Thymus (tissue), 11 donors: ENCODE measurements at regions not wholly inside any gene's neighbourhood (a gene's known extent, or its start where the extent isn't known, plus 50 kb on each side); places are given as distances from the start of the nearest gene placed in this dataset.
A peak's percentile ranks its signal among the peaks of the same experiment; 100 is the strongest.

Source experiments
- DNase-seq, 9 donors: peaks; one replicate each; pipeline ENCODE4 v3.0.0-alpha.2; 2013; ENCODE audit warnings: low spot score in 9 of 9, low read depth in 6 of 9, missing footprints in 1 of 9
- H3K27ac ChIP-seq, 2 donors: one replicate each; pipeline ENCODE4 v1.5.1; 2013; ENCODE audit warnings: control low read depth in 1 of 2, low read depth in 1 of 2, low read length in 1 of 2, mild to moderate bottlenecking in 1 of 2, moderate library complexity in 1 of 2
- H3K27me3 ChIP-seq, 2 donors: one replicate each; pipeline ENCODE4 v1.5.1; 2013; ENCODE audit warnings: low read length in 1 of 2; ENCODE audit not compliant: control insufficient read depth in 2 of 2, insufficient read depth in 1 of 2
- H3K36me3 ChIP-seq, 2 donors: one replicate each; pipeline ENCODE4 v1.5.1; 2013; ENCODE audit warnings: low read length in 1 of 2, mild to moderate bottlenecking in 1 of 2, moderate library complexity in 1 of 2; ENCODE audit not compliant: control insufficient read depth in 2 of 2, insufficient read depth in 2 of 2
- H3K4me1 ChIP-seq, 2 donors: one replicate each; pipeline ENCODE4 v1.5.1; 2013; ENCODE audit warnings: low read length in 2 of 2; ENCODE audit not compliant: control insufficient read depth in 2 of 2, insufficient read depth in 2 of 2
- H3K4me3 ChIP-seq, 2 donors: one replicate each; pipeline ENCODE4 v1.5.1; 2013; ENCODE audit warnings: low read length in 2 of 2, control low read depth in 1 of 2, mild to moderate bottlenecking in 1 of 2
- H3K9me3 ChIP-seq, 2 donors: one replicate each; pipeline ENCODE4 v1.5.1; 2013; ENCODE audit warnings: low read length in 1 of 2, mild to moderate bottlenecking in 1 of 2; ENCODE audit not compliant: control insufficient read depth in 2 of 2, insufficient read depth in 1 of 2
- WGBS: extraction: QIAGEN DNeasy Blood & Tissue Kit; methylation state at CpG from one replicate; pipeline ENCODE4 v1.1.7; 2013; 5-methylcytosine and 5-hydroxymethylcytosine counted together
- donor health status: healthy.

DNA sequence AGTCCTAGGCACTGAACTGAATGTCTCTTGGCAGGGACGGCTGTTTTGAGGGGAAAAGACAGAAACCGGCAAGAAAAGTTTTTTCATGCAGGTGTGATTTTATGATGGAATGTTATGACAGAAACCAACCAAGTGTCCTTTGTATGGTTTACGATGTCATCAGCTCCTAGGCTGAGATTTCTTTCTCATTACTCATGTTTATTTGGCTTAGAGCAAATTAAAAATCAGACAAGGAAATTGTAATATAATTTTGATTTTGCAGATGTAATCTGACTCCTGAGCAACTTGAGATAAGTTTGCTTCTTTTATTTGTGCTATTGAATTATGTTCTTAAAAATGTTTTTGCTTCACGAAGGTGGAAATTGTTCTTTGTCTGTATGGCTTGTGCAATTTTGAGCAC lies 58.8 kb upstream of the MAP3K7 start:
- no peak overlapping the region for H3K27ac ChIP-seq
- peak in 1 of 9 donors; percentile 13 for DNase-seq
- no peaks in the 10 kb centered on the region for H3K4me1 ChIP-seq
- 88% methylated on average over 4 of the region's 4 CpGs for WGBS
- H3K27me3 ChIP-seq = no peaks in the 10 kb centered on the region
- H3K36me3 ChIP-seq = no peaks in the 10 kb centered on the region
- no peaks in the 10 kb centered on the region for H3K9me3 ChIP-seq
- H3K4me3 ChIP-seq = no peak overlapping the region

DNA sequence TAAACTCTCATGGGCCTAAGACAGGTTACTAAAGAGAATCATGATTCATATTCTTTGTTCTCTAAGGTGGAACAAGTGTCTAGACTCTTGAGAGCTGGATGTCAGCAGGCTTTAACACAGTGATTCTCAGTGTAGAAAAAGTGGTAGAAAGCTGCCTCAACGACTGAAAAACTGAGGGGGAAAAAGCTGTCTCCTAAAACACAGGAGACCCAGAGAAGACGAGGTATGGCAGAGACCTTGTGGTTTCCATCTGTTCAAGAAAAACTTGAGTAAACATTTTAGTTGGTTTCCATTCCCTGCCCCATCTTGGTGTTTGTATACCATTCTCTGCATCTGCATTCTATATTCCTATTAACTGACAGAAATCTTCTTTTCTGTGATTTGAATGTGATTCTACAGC lies 57.6 kb upstream of the MAP3K7 start:
- H3K27ac ChIP-seq = no peak overlapping the region
- H3K4me1 ChIP-seq = no peaks in the 10 kb centered on the region
- H3K27me3 ChIP-seq = no peaks in the 10 kb centered on the region
- WGBS = 67% methylated on average over 2 of the region's 2 CpGs
- H3K36me3 ChIP-seq = no peaks in the 10 kb centered on the region
- no peaks in the 10 kb centered on the region for H3K9me3 ChIP-seq
- no peak overlapping the region for H3K4me3 ChIP-seq
- no peak for DNase-seq

DNA sequence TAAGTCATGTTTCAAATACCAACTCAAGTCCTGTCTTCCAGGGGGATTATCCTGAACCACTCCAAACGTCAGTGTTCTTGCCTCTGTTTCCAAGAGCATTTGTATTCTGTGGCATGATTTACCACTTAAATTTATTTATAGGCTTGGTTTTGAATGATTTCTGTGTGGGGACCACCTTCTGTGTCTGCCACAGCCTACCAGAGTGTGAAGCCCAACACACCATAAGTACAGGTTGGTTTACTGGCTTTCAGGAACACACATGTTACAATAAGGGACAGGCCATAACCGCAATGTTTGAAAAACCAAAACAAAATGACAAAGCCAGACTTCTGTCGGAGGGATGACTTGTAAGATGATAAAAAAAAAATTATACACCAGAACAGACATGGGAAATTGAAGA lies 56.5 kb upstream of the MAP3K7 start:
- no peaks in the 10 kb centered on the region for H3K27me3 ChIP-seq
- WGBS = 54% methylated on average over 3 of the region's 3 CpGs
- H3K4me1 ChIP-seq = no peaks in the 10 kb centered on the region
- no peak overlapping the region for H3K27ac ChIP-seq
- no peaks in the 10 kb centered on the region for H3K9me3 ChIP-seq
- no peaks in the 10 kb centered on the region for H3K36me3 ChIP-seq
- no peak for DNase-seq
- H3K4me3 ChIP-seq = no peak overlapping the region

DNA sequence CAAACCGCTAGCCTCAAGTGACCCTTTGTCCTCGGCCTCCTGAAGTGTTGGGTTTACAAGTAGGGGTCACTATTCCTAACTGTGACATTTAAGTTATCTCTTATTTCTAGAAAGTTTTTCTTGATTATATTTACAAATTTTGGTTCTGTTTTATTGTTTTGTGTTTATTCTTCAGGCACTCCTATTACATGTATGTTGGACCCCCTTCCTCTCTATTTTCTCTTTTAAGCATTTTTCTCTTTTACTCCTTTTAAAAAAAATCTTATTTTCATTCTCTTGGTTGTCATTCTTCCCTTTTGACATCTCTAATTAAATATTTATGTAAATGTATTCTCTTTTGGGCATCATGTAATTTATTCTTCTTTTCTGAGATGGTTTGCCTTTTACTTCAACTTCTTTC lies 50.4 kb upstream of the MAP3K7 start:
- Histone ChIP-seq H3K27ac (no peak overlapping the region), H3K27me3 (no peaks in the 10 kb centered on the region), H3K4me1 (no peaks in the 10 kb centered on the region), H3K4me3 (no peak overlapping the region), H3K9me3 (peaks cover 0 to 4% of the 10 kb centered on the region in 2 donors), H3K36me3 (no peaks in the 10 kb centered on the region)
- no peak for DNase-seq
- WGBS = 97% methylated on average over 2 of the region's 2 CpGs
